ENCODE measurements at regions not wholly inside any gene's neighbourhood (a gene's known extent, or its start where the extent isn't known, plus 50 kb on each side); places are given as distances from the start of the nearest gene placed in this dataset.
"Not testable (repeated sequence)": the region's sequence is repeated elsewhere in the genome, so short reads cannot be mapped to it uniquely, and the experiment has no call there.

DNA sequence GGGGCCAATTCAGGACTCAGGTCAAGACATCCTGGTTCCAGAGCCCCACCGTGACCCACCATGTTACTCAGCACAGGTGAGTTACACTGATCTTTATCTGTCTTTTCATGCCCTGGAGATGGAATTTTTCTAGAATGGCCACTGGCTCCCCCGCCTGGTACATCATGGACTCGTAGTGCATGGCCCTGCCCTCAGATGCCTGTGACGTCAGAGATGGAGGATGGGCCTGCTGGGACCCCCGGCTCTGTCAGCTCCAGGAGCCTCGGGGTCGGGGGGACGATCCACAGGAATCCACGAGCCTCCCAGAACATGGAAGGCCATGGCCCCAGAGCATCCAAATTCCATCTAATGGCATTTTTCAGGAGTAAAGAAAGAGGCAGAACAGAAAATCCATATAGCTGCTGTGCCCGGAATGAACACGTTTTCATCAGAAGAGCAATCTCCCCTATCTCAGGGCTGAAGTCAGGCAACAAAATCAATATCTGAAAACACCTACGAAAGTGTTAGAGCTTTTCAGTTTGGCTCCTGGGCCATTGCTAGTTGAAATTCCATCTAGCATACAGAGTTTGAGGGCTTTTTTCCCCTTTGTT, 146.7 kb upstream of the SFSWAP start:
- TF ChIP-seq, protein P1, sequence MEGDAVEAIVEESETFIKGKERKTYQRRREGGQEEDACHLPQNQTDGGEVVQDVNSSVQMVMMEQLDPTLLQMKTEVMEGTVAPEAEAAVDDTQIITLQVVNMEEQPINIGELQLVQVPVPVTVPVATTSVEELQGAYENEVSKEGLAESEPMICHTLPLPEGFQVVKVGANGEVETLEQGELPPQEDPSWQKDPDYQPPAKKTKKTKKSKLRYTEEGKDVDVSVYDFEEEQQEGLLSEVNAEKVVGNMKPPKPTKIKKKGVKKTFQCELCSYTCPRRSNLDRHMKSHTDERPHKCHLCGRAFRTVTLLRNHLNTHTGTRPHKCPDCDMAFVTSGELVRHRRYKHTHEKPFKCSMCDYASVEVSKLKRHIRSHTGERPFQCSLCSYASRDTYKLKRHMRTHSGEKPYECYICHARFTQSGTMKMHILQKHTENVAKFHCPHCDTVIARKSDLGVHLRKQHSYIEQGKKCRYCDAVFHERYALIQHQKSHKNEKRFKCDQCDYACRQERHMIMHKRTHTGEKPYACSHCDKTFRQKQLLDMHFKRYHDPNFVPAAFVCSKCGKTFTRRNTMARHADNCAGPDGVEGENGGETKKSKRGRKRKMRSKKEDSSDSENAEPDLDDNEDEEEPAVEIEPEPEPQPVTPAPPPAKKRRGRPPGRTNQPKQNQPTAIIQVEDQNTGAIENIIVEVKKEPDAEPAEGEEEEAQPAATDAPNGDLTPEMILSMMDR (IDR thresholded peaks at IDR 0.05): not testable (repeated sequence)
- not testable (repeated sequence) for TF ChIP-seq POLR2A (IDR thresholded peaks at IDR 0.05)
